ENCODE measurements at regions not wholly inside any gene's neighbourhood (a gene's known extent, or its start where the extent isn't known, plus 50 kb on each side); places are given as distances from the start of the nearest gene placed in this dataset.
"Not testable (repeated sequence)": the region's sequence is repeated elsewhere in the genome, so short reads cannot be mapped to it uniquely, and the experiment has no call there.

- TF ChIP-seq CTCF (IDR thresholded peaks at IDR 0.05; ENCODE audit: borderline replicate concordance, control extremely low read depth, extremely low read depth, insufficient read depth, missing control alignments), result no peak
- no peak for DNase-seq (ENCODE audit: low spot score)
- in situ Hi-C loops (cut with MboI; ENCODE audit: low sequenced_read_pairs, unreplicated experiment), result no loop called here
Observed at GRCh38 chr3:59180006-59180405, 130.2 kb upstream of the CFAP20DC start.

- in situ Hi-C loops (cut with MboI; ENCODE audit: low sequenced_read_pairs, unreplicated experiment), result no loop called here
Observed at GRCh38 chr3:59178698-59179097, 128.9 kb upstream of the CFAP20DC start.

GRCh38 chr3:59171491-59171890 is 121.7 kb upstream of the CFAP20DC start:
- no peak for DNase-seq (ENCODE audit: low spot score)
- TF ChIP-seq CTCF (IDR thresholded peaks at IDR 0.05; ENCODE audit: borderline replicate concordance, control extremely low read depth, extremely low read depth, insufficient read depth, missing control alignments), result no peak
- in situ Hi-C loops (cut with MboI; ENCODE audit: low sequenced_read_pairs, unreplicated experiment), result no loop called here

More at GRCh38 chr3:59178698-59179097, 128.9 kb upstream of the CFAP20DC start:
- TF ChIP-seq CTCF (IDR thresholded peaks at IDR 0.05; ENCODE audit: borderline replicate concordance, control extremely low read depth, extremely low read depth, insufficient read depth, missing control alignments), result no peak
- DNase-seq (ENCODE audit: low spot score), result no peak

- DNase-seq (ENCODE audit: low spot score); in situ Hi-C loops (cut with MboI; ENCODE audit: low sequenced_read_pairs, unreplicated experiment): not testable (repeated sequence)
Observed at GRCh38 chr3:59170166-59170565, 120.3 kb upstream of the CFAP20DC start.

- in situ Hi-C loops (cut with MboI; ENCODE audit: low sequenced_read_pairs, unreplicated experiment), result no loop called here
- no peak for TF ChIP-seq CTCF (IDR thresholded peaks at IDR 0.05; ENCODE audit: borderline replicate concordance, control extremely low read depth, extremely low read depth, insufficient read depth, missing control alignments)
- DNase-seq (ENCODE audit: low spot score), result no peak
Observed at GRCh38 chr3:59167756-59168155, 117.9 kb upstream of the CFAP20DC start.

GRCh38 chr3:59163953-59164352 is 114.1 kb upstream of the CFAP20DC start:
- in situ Hi-C loops (cut with MboI; ENCODE audit: low sequenced_read_pairs, unreplicated experiment), result no loop called here
- no peak for TF ChIP-seq CTCF (IDR thresholded peaks at IDR 0.05; ENCODE audit: borderline replicate concordance, control extremely low read depth, extremely low read depth, insufficient read depth, missing control alignments)
- no peak for DNase-seq (ENCODE audit: low spot score)

GRCh38 chr3:59161048-59161447 is 111.2 kb upstream of the CFAP20DC start:
- in situ Hi-C loops (cut with MboI; ENCODE audit: low sequenced_read_pairs, unreplicated experiment), result no loop called here
- no peak for TF ChIP-seq CTCF (IDR thresholded peaks at IDR 0.05; ENCODE audit: borderline replicate concordance, control extremely low read depth, extremely low read depth, insufficient read depth, missing control alignments)
- DNase-seq (ENCODE audit: low spot score), result no peak
